ENCODE measurements at regions not wholly inside any gene's neighbourhood (a gene's known extent, or its start where the extent isn't known, plus 50 kb on each side); places are given as distances from the start of the nearest gene placed in this dataset.

DNA sequence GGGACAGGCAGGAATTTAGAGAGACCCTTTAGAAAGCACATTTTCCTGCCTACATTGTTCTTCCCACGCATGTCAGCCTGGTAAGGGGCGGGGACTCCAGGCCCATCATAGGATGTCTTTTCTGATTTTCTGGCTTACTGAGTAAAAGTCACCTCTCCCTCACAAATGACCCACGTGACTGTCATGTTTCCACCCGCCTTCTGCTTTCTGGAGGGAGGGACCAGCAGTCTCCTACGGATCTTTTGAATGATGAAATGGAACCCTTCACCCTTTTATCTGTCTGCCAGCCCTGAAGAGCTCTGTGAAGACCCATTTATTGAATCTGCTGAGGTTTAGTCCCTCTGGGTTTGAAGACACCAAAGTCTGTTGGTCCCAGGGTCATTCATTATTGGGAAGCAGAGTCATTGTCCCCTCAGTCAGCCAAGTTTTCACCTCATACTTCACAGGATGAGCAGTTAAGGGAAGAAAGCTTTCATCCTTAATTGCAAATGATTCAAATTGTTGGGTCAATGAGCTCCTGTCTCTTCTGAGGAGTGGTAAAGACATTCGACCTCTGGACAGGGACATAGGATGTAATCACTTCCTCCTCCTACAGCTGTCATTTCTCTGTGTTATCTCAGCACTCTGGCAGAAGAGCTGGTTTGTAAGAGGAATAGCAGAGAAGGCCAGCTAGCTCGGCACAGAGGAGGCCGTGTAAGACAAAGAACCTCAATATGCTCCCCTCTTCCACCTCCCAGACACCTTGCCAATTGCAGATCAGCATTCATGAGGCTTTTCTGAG, 446.1 kb downstream of the HS3ST3B1 start:
- Histone ChIP-seq H3K4me3 (no peak overlapping the region), H3K27me3 (no peaks in the 10 kb centered on the region), H3K4me1 (no peaks in the 10 kb centered on the region), H3K9me3 (no peaks in the 10 kb centered on the region), H3K27ac (no peak overlapping the region), H3K36me3 (no peaks in the 10 kb centered on the region)
- WGBS, 2 donors = 59 to 68% methylated on average over 8 of the region's 8 CpGs
- DNase-seq (no peak), FAIRE-seq (no peak), ATAC-seq (no peak)
- intact Hi-C loops (cut with DNase I) = no loop called here
- TF ChIP-seq, protein P1, sequence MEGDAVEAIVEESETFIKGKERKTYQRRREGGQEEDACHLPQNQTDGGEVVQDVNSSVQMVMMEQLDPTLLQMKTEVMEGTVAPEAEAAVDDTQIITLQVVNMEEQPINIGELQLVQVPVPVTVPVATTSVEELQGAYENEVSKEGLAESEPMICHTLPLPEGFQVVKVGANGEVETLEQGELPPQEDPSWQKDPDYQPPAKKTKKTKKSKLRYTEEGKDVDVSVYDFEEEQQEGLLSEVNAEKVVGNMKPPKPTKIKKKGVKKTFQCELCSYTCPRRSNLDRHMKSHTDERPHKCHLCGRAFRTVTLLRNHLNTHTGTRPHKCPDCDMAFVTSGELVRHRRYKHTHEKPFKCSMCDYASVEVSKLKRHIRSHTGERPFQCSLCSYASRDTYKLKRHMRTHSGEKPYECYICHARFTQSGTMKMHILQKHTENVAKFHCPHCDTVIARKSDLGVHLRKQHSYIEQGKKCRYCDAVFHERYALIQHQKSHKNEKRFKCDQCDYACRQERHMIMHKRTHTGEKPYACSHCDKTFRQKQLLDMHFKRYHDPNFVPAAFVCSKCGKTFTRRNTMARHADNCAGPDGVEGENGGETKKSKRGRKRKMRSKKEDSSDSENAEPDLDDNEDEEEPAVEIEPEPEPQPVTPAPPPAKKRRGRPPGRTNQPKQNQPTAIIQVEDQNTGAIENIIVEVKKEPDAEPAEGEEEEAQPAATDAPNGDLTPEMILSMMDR (IDR thresholded peaks at IDR 0.05) = no peak

DNA sequence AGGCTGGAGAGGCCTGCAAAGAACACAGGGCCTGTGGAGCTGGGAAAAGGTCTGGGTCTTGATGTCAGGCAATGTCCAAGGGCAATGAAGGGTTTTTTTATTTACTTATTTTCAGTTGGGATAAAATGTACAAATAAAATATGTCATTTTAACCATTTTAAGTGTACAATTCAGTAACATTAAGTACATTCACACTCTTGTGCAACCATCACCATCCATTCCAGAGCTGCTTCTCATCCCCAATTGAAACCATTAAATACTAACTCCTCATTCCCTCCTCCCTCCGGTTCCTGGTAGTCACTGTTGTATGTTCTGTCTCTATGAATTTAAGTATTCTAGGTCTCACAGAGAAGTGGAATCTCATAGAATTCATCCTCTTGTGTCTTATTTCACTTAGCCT, 444.7 kb downstream of the HS3ST3B1 start:
- 90 to 94% methylated on average over 1 of the region's 1 CpG for WGBS, 2 donors
- ATAC-seq = no peak
- no peaks in the 10 kb centered on the region for H3K9me3 ChIP-seq

DNA sequence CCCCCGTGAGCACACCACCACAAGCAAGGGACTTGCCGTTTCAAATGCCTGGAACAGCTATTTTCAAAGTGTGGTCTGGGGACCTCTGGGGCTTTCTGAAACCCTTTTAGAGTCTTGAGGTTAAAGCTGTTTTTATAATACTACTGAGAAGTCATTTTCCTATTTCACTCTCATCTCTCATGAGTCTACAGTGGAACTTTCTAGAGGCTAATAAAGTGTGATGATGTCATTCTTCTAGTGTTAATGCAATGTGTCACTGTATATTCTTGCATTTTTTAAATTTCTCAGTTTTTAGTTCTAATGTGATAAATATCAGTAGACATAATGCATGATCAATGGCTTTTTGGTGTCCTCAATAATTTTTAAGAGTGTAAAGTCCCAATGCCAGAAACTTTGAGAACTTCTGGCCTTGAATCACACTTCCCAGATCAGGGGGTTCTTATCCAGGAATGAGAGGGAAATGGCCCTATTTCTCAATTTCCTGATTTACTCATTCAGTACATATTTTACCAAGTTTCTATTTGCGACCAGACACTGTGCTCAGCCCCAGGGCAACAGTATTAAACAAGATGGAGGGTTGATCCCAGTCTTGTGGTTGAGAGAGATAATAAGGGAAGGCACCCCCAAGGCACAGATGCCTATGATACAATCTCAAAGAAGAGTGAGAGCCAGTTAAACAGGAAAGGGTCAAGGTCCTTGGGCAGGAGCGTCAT, 444.0 kb downstream of the HS3ST3B1 start:
- WGBS, 2 donors = 76 to 82% methylated on average over 4 of the region's 4 CpGs
- DNase-seq = no peak
- no peak for ATAC-seq
- Histone ChIP-seq H3K4me3 (no peak overlapping the region), H3K27ac (no peak overlapping the region), H3K4me1 (no peaks in the 10 kb centered on the region), H3K9me3 (no peaks in the 10 kb centered on the region), H3K36me3 (no peaks in the 10 kb centered on the region), H3K27me3 (no peaks in the 10 kb centered on the region)
- TF ChIP-seq, protein P1 (IDR thresholded peaks at IDR 0.05) = no peak
- no peak for FAIRE-seq
- intact Hi-C loops (cut with DNase I) = no loop called here

More for the DNA sequence above, 444.7 kb downstream of the HS3ST3B1 start:
- H3K4me3 ChIP-seq = no peak overlapping the region
- TF ChIP-seq, protein P1 (IDR thresholded peaks at IDR 0.05) = no peak
- intact Hi-C loops (cut with DNase I) = no loop called here
- H3K4me1 ChIP-seq = no peaks in the 10 kb centered on the region
- H3K27me3 ChIP-seq = no peaks in the 10 kb centered on the region
- DNase-seq (no peak), FAIRE-seq (no peak)
- H3K27ac ChIP-seq = no peak overlapping the region
- no peaks in the 10 kb centered on the region for H3K36me3 ChIP-seq

DNA sequence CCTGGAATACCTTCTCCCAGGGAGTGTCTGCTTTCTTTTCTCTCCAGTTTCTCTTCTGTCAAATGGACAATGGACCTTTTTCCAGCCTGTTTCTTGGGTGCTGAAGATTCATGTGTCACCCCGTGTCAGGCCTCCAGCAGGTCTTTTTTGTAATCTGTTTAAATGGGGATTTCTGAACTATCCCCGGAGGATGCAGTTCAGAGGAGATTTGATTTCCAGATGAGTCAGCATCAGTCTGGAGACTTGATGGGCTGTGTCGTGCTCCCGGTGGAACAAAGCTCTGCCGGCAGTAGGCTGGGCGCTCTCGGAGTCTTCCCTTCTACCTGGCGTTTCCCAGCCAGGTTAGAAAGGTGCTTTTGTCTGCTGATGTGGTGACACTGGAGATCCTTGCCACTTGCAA, 440.6 kb downstream of the HS3ST3B1 start:
- TF ChIP-seq, protein P1 (IDR thresholded peaks at IDR 0.05) = no peak
- no peak for ATAC-seq
- Histone ChIP-seq H3K4me1 (peaks cover 0 to 17% (median 0%) of the 10 kb centered on the region in 3 donors), H3K36me3 (no peaks in the 10 kb centered on the region), H3K4me3 (no peak overlapping the region), H3K9me3 (no peaks in the 10 kb centered on the region), H3K27me3 (no peaks in the 10 kb centered on the region), H3K27ac (no peak overlapping the region)
- no peak for DNase-seq
- intact Hi-C loops (cut with DNase I) = no loop called here
- FAIRE-seq = no peak
- 76 to 90% methylated on average over 8 of the region's 8 CpGs for WGBS, 2 donors
